ENCODE measurements at regions not wholly inside any gene's neighbourhood (a gene's known extent, or its start where the extent isn't known, plus 50 kb on each side); places are given as distances from the start of the nearest gene placed in this dataset.

- H3K4me3 ChIP-seq (replicated peaks in 1 of 2; ENCODE audit: low read depth in 2 of 2, low read length in 2 of 2) = no peak overlapping the region
- no peak for DNase-seq (ENCODE audit: low read depth in 2 of 2)
- TF ChIP-seq CTCF (IDR thresholded peaks at IDR 0.05; ENCODE audit: low read depth, low read length) = no peak
Observed at GRCh38 chr5:109924237-109925107, 234.7 kb downstream of the MAN2A1 start.

GRCh38 chr5:109927639-109928038 is 237.9 kb downstream of the MAN2A1 start:
- no peak for DNase-seq (ENCODE audit: low read depth in 2 of 2)
- no peak for TF ChIP-seq CTCF (IDR thresholded peaks at IDR 0.05; ENCODE audit: low read depth, low read length)
- no peak overlapping the region for H3K4me3 ChIP-seq (replicated peaks in 1 of 2; ENCODE audit: low read depth in 2 of 2, low read length in 2 of 2)

GRCh38 chr5:109928046-109928445 is 238.3 kb downstream of the MAN2A1 start:
- no peak overlapping the region for H3K4me3 ChIP-seq (replicated peaks in 1 of 2; ENCODE audit: low read depth in 2 of 2, low read length in 2 of 2)
- no peak for TF ChIP-seq CTCF (IDR thresholded peaks at IDR 0.05; ENCODE audit: low read depth, low read length)
- DNase-seq (ENCODE audit: low read depth in 2 of 2) = no peak

- no peak for TF ChIP-seq CTCF (IDR thresholded peaks at IDR 0.05; ENCODE audit: low read depth, low read length)
- H3K4me3 ChIP-seq (replicated peaks in 1 of 2; ENCODE audit: low read depth in 2 of 2, low read length in 2 of 2) = no peak overlapping the region
- no peak for DNase-seq (ENCODE audit: low read depth in 2 of 2)
Observed at GRCh38 chr5:109928811-109929210, 239.1 kb downstream of the MAN2A1 start.

GRCh38 chr5:109929376-109929775 is 239.6 kb downstream of the MAN2A1 start:
- no peak overlapping the region for H3K4me3 ChIP-seq (replicated peaks in 1 of 2; ENCODE audit: low read depth in 2 of 2, low read length in 2 of 2)
- TF ChIP-seq CTCF (IDR thresholded peaks at IDR 0.05; ENCODE audit: low read depth, low read length) = no peak
- no peak for DNase-seq (ENCODE audit: low read depth in 2 of 2)

- H3K4me3 ChIP-seq (replicated peaks in 1 of 2; ENCODE audit: low read depth in 2 of 2, low read length in 2 of 2) = no peak overlapping the region
- TF ChIP-seq CTCF (IDR thresholded peaks at IDR 0.05; ENCODE audit: low read depth, low read length) = no peak
- DNase-seq (ENCODE audit: low read depth in 2 of 2) = no peak
Observed at GRCh38 chr5:109929911-109930310, 240.2 kb downstream of the MAN2A1 start.
